Mesothelial cell of epicardium (in vitro differentiated cells): ENCODE measurements at regions not wholly inside any gene's neighbourhood (a gene's known extent, or its start where the extent isn't known, plus 50 kb on each side); places are given as distances from the start of the nearest gene placed in this dataset.

Source experiments
- DNase-seq, 2 experiments: peaks; one replicate each; pipeline ENCODE4 v3.0.0; 2021; ENCODE audit warnings: low spot score in 2 of 2; ENCODE audit not compliant: unreplicated experiment in 2 of 2
- H3K27ac Mint-ChIP-seq: 2 replicates; pipeline ENCODE4 v1.8.0; 2021; ENCODE audit warnings: mixed read lengths
- H3K27me3 Mint-ChIP-seq: 2 replicates; pipeline ENCODE4 v1.8.0; 2021; ENCODE audit warnings: low read depth, mixed read lengths
- H3K36me3 Mint-ChIP-seq: 2 replicates; pipeline ENCODE4 v1.8.0; 2021; ENCODE audit warnings: mixed read lengths
- H3K4me1 Mint-ChIP-seq: 2 replicates; pipeline ENCODE4 v1.8.0; 2021; ENCODE audit warnings: mixed read lengths
- H3K4me3 Mint-ChIP-seq: 2 replicates; pipeline ENCODE4 v1.8.0; 2021; ENCODE audit warnings: mild to moderate bottlenecking, moderate library complexity, mixed read lengths
- H3K9me3 Mint-ChIP-seq: 2 replicates; pipeline ENCODE4 v1.8.0; 2021; ENCODE audit warnings: mixed read lengths
- CTCF ChIP-seq: fragments of 200-600 bp; sonication (generic); IDR thresholded peaks from one replicate; pipeline ENCODE4 v1.5.0; 2021; ENCODE audit warnings: antibody characterized with exemption; ENCODE audit not compliant: unreplicated experiment

DNA sequence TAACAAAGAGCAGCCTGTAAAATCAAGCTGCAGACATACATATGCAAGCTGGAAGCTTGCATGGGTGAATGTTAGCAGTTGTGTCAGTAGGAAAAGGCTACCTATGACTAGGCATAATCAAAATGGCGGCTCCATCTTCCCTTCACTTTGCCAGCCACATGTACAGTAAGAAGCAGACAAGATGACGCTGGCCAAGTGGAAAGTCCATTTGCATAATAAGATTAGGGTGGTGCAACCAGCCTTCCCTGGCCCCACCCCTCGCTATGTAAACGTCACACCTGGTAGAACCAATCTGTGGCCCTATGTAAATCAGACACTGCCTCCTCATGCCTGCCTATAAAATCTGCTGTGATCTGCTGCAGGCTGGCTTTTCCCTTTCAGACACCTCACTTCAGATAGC lies 171.9 kb upstream of the USP25 start:
- Mint-ChIP-seq H3K27ac (no peak overlapping the region), H3K36me3 (peaks cover 5% of the 10 kb centered on the region), H3K9me3 (peaks cover 16% of the 10 kb centered on the region), H3K4me3 (no peak overlapping the region), H3K4me1 (no peaks in the 10 kb centered on the region), H3K27me3 (no peaks in the 10 kb centered on the region)
- no peak for DNase-seq
- no peak for TF ChIP-seq CTCF

DNA sequence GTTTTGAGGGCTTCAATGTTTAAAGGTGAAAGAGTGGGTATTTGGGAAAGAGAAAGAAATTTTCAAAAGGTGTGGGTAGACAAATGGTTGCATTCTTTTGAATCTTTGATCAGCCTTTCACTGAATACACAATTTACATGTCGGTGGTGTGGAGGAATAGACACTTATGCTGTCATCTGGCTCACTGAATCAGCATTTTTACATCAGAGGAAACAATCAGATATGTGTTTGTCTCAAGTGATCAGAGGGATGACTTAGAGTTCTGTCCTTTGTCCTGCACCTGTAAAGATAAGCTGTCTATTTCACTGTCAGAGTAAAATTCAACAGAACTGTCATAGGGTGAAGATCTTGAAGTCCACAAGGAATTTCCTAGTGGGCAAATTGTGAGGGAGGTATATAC lies 170.9 kb upstream of the USP25 start:
- no peak overlapping the region for H3K4me3 Mint-ChIP-seq
- no peak for TF ChIP-seq CTCF
- no peak for DNase-seq
- H3K9me3 Mint-ChIP-seq = peaks cover 16% of the 10 kb centered on the region
- H3K4me1 Mint-ChIP-seq = no peaks in the 10 kb centered on the region
- peaks cover 5% of the 10 kb centered on the region for H3K36me3 Mint-ChIP-seq
- no peak overlapping the region for H3K27ac Mint-ChIP-seq
- H3K27me3 Mint-ChIP-seq = no peaks in the 10 kb centered on the region

DNA sequence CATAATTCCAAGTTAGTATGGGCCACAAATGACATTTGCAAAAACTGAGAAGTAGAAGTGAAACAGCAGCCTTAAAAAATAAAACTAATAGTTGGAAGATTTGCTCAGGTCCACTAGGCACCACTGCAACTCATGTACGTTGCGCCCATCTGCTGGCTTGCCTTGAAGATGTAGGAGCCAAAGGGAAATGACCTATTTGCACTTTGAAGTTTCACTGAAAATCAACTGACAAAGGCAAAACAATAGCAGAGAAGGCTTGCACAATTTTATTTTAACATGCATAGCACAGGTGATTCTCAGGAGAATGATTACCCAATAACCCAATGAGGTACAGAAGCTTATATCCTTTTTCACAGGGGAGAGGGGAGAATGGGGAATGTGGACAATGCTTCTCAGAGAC lies 170.1 kb upstream of the USP25 start:
- no peaks in the 10 kb centered on the region for H3K27me3 Mint-ChIP-seq
- H3K4me1 Mint-ChIP-seq = peaks cover 5% of the 10 kb centered on the region
- peaks cover 16% of the 10 kb centered on the region for H3K9me3 Mint-ChIP-seq
- no peak overlapping the region for H3K4me3 Mint-ChIP-seq
- DNase-seq = no peak
- no peak for TF ChIP-seq CTCF
- H3K27ac Mint-ChIP-seq = no peak overlapping the region
- H3K36me3 Mint-ChIP-seq = peaks cover 5% of the 10 kb centered on the region

GRCh38 chr21:15560383-15561056 lies 169.3 kb upstream of the USP25 start:
- no peak overlapping the region for H3K4me3 Mint-ChIP-seq
- H3K4me1 Mint-ChIP-seq = peaks cover 10% of the 10 kb centered on the region
- peaks cover 5% of the 10 kb centered on the region for H3K36me3 Mint-ChIP-seq
- DNase-seq = no peak
- TF ChIP-seq CTCF = no peak
- H3K27me3 Mint-ChIP-seq = no peaks in the 10 kb centered on the region
- H3K27ac Mint-ChIP-seq = no peak overlapping the region
- peaks cover 16% of the 10 kb centered on the region for H3K9me3 Mint-ChIP-seq

DNA sequence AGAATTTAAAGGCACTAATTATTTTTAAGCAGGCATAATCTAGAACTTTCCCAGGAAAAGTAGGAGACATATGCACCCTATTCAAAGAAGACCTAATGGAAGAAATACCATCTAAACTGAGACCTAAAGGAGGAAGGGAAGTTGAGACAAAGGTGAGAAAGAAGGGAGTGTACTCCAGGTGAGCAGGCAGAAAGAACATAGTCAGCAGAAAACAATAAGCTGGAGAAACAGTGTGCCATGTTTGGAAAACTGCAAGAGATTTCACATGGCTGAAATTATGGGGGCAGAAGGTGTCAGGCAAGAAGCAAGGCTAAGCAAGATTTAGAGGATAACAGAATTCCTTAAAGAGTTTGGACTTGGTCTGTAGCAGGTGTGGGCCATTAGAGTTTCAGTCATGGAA lies 167.0 kb upstream of the USP25 start:
- DNase-seq = no peak
- peaks cover 9% of the 10 kb centered on the region for H3K9me3 Mint-ChIP-seq
- H3K4me3 Mint-ChIP-seq = no peak overlapping the region
- peaks cover 25% of the 10 kb centered on the region for H3K4me1 Mint-ChIP-seq
- H3K27ac Mint-ChIP-seq = no peak overlapping the region
- peaks cover 2% of the 10 kb centered on the region for H3K36me3 Mint-ChIP-seq
- no peaks in the 10 kb centered on the region for H3K27me3 Mint-ChIP-seq
- TF ChIP-seq CTCF = no peak

- TF ChIP-seq CTCF = no peak
- Mint-ChIP-seq H3K4me3 (no peak overlapping the region), H3K36me3 (no peaks in the 10 kb centered on the region), H3K9me3 (peaks cover 9% of the 10 kb centered on the region), H3K27ac (no peak overlapping the region), H3K4me1 (peaks cover 31% of the 10 kb centered on the region), H3K27me3 (no peaks in the 10 kb centered on the region)
- no peak for DNase-seq
Measured at GRCh38 chr21:15564907-15565306, 164.9 kb upstream of the USP25 start.
